ENCODE measurements at regions not wholly inside any gene's neighbourhood (a gene's known extent, or its start where the extent isn't known, plus 50 kb on each side); places are given as distances from the start of the nearest gene placed in this dataset.

DNA sequence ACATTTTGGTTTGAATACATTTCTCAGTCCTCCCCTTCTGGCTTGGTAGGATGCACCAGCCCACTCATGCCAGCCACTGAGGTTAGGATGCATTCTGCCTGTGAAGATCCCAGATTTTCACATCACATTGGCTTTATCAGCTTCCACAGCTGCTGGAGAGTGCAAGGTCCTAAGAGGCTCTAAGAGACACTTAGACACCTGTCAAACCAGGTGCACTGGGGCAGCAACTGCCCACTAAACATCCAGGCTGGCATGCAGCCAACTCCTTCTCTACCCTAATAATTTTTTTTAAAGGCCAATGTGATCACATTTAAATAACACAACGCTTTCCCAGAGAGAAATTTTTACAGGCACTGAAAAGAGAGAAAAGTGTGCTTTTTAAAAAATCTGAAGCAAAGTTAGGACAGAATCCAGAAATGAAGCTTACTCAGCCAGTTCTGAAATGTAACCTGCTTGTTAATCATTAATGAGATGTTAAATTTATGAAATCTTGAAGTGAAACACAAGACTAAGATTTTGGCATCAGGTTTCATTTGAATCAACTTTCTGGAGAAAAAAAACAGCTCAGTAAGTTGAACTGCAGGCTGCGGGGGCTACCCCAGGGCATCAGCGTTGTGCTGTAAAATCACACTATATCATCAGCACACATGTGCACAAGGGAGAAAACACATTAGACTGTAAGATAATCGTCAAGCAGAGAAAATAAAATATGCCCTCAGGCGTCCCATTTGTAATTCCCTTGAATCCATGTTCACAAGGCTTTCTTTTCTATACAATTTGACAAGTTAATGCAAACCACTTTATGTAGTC, 312.9 kb downstream of the ZBBX start:
- Histone ChIP-seq H3K36me3 (no peaks in the 10 kb centered on the region), H3K4me3 (no peak overlapping the region), H3K9ac (ENCODE audit: low read depth in 2 of 2, low read length in 2 of 2) (no peak overlapping the region), H3K9me3 (no peaks in the 10 kb centered on the region), H3K27me3 (no peaks in the 10 kb centered on the region), H3K27ac (no peak overlapping the region), H3K4me1 (no peaks in the 10 kb centered on the region)
- no peak for DNase-seq
- intact Hi-C loops (cut with DNase I), result no loop called here
- TF ChIP-seq, protein P1, sequence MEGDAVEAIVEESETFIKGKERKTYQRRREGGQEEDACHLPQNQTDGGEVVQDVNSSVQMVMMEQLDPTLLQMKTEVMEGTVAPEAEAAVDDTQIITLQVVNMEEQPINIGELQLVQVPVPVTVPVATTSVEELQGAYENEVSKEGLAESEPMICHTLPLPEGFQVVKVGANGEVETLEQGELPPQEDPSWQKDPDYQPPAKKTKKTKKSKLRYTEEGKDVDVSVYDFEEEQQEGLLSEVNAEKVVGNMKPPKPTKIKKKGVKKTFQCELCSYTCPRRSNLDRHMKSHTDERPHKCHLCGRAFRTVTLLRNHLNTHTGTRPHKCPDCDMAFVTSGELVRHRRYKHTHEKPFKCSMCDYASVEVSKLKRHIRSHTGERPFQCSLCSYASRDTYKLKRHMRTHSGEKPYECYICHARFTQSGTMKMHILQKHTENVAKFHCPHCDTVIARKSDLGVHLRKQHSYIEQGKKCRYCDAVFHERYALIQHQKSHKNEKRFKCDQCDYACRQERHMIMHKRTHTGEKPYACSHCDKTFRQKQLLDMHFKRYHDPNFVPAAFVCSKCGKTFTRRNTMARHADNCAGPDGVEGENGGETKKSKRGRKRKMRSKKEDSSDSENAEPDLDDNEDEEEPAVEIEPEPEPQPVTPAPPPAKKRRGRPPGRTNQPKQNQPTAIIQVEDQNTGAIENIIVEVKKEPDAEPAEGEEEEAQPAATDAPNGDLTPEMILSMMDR (IDR thresholded peaks at IDR 0.05), result no peak

DNA sequence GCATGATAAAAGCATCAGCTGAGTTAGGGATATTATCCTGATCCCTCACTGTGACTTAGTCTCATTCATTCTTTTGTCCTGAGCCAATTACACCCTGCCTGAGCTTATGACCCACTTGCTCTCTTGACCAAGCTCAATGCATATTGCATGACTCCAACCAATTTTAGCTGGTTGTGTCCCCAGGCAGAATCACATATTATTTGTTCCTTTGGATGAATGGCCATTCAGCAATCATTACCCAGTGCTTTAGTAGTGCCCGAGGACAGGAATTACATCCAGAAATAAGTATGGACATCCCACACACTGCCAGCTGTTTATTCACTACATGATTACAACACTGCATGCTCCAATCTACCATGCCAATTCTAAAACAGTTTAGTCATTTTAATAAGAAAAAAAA, 322.5 kb downstream of the ZBBX start:
- Histone ChIP-seq H3K27ac (no peak overlapping the region), H3K27me3 (no peaks in the 10 kb centered on the region), H3K9ac (ENCODE audit: low read depth in 2 of 2, low read length in 2 of 2) (no peak overlapping the region), H3K9me3 (no peaks in the 10 kb centered on the region), H3K36me3 (no peaks in the 10 kb centered on the region), H3K4me1 (no peaks in the 10 kb centered on the region), H3K4me3 (no peak overlapping the region)
- DNase-seq, result no peak
- TF ChIP-seq, protein P1 (IDR thresholded peaks at IDR 0.05), result no peak
- intact Hi-C loops (cut with DNase I), result no loop called here

DNA sequence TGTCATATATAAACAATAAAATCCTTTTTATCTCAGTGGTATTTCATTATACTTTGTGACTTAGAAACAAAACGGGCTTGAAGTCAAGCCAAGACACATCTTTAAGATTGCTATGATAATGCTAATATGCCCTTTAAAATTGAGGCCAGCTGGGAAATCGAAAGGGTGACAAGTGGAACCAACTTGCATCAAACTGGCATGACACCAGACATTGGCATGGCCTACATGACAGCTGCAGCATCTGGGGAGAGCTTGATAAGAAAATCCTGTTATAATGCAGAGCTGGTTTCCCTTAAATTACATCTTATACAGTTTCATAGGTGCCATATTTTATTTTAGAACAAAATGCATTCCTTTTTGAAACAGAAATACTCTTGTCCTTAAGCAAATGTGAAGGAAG, 325.2 kb downstream of the ZBBX start:
- no peak for DNase-seq
- Histone ChIP-seq H3K27me3 (no peaks in the 10 kb centered on the region), H3K4me3 (no peak overlapping the region), H3K4me1 (no peaks in the 10 kb centered on the region), H3K36me3 (no peaks in the 10 kb centered on the region), H3K9ac (ENCODE audit: low read depth in 2 of 2, low read length in 2 of 2) (no peak overlapping the region), H3K9me3 (no peaks in the 10 kb centered on the region), H3K27ac (no peak overlapping the region)
- intact Hi-C loops (cut with DNase I), result no loop called here
- TF ChIP-seq, protein P1 (IDR thresholded peaks at IDR 0.05), result no peak

DNA sequence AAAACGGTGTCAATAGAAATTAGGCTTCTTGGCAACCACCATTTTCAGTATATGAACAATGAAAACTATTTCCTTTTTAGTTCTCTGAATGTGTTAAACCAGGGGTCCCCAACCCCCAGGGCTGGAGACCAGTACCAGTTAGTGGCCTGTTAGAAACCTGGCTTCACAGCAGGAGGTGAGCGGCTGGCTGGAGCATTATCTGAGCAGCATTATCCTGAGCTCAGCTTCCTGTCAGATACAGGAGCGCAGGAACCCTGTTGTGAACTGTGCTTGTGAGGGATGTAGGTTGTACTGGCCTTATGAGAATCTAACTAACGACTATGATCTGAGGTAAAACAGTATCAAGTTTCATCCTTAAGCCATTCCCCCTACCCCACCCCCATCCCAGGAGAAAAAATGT, 328.7 kb downstream of the ZBBX start:
- Histone ChIP-seq H3K36me3 (no peaks in the 10 kb centered on the region), H3K9ac (ENCODE audit: low read depth in 2 of 2, low read length in 2 of 2) (no peak overlapping the region), H3K4me3 (no peak overlapping the region), H3K27ac (no peak overlapping the region), H3K4me1 (no peaks in the 10 kb centered on the region), H3K9me3 (no peaks in the 10 kb centered on the region), H3K27me3 (no peaks in the 10 kb centered on the region)
- DNase-seq, result no peak
- intact Hi-C loops (cut with DNase I), result no loop called here
- TF ChIP-seq, protein P1 (IDR thresholded peaks at IDR 0.05), result no peak

DNA sequence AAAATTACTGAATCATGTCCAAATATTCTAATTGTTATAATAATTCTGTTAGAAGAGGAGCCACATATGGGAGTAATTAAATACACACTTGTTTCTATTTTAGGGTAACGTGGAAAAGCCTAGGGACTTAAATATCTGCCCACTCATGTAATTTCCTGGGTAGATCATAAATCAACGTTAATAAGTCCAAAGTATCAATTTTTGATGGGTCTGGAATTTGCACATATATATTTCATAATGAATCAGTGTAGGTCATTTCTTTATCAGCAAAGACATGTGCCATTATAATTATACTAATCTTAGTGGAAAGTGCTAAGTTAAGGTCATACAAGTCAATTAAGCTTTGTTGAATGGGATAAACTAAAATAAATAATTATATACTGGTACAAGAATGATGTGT, 346.2 kb downstream of the ZBBX start:
- H3K4me1 ChIP-seq, result no peaks in the 10 kb centered on the region
- no peak for DNase-seq
- H3K27me3 ChIP-seq, result no peaks in the 10 kb centered on the region

More for the DNA sequence above, 346.2 kb downstream of the ZBBX start:
- intact Hi-C loops (cut with DNase I), result no loop called here
- H3K27ac ChIP-seq, result no peak overlapping the region
- no peaks in the 10 kb centered on the region for H3K9me3 ChIP-seq
- no peaks in the 10 kb centered on the region for H3K36me3 ChIP-seq
- H3K4me3 ChIP-seq, result no peak overlapping the region
- TF ChIP-seq, protein P1 (IDR thresholded peaks at IDR 0.05), result no peak
- H3K9ac ChIP-seq (ENCODE audit: low read depth in 2 of 2, low read length in 2 of 2), result no peak overlapping the region
